IgD-negative memory B cell (primary cell): ENCODE measurements at regions not wholly inside any gene's neighbourhood (a gene's known extent, or its start where the extent isn't known, plus 50 kb on each side); places are given as distances from the start of the nearest gene placed in this dataset.

Source experiments
- H3K27ac Mint-ChIP-seq, 3 donors: one replicate each; pipeline ENCODE4 v1.8.0; 2020 to 2022; ENCODE audit warnings: mild to moderate bottlenecking in 3 of 3, mixed read lengths in 3 of 3, moderate library complexity in 1 of 3
- H3K27me3 Mint-ChIP-seq: one replicate; pipeline ENCODE4 v1.8.0; 2021; ENCODE audit warnings: mixed read lengths
- H3K36me3 Mint-ChIP-seq: one replicate; pipeline ENCODE4 v1.8.0; 2020; ENCODE audit warnings: mild to moderate bottlenecking, mixed read lengths
- H3K4me1 Mint-ChIP-seq, 3 donors: one replicate each; pipeline ENCODE4 v1.8.0; 2020 to 2022; ENCODE audit warnings: mixed read lengths in 3 of 3, mild to moderate bottlenecking in 1 of 3
- H3K4me3 Mint-ChIP-seq, 4 donors: one replicate each; pipeline ENCODE4 v1.8.0; 2020 to 2022; ENCODE audit warnings: mild to moderate bottlenecking in 4 of 4, mixed read lengths in 4 of 4, moderate library complexity in 3 of 4
- H3K9me3 Mint-ChIP-seq, 3 donors: one replicate each; pipeline ENCODE4 v1.8.0; 2020 to 2021; ENCODE audit warnings: mixed read lengths in 3 of 3, mild to moderate bottlenecking in 1 of 3

- Mint-ChIP-seq H3K9me3 (peaks cover 0 to 4% (median 0%) of the 10 kb centered on the region in 3 donors), H3K4me3 (no peak overlapping the region), H3K36me3 (no peaks in the 10 kb centered on the region), H3K27me3 (no peaks in the 10 kb centered on the region), H3K27ac (peak overlapping the region in 1 of 3 donors; percentile 6), H3K4me1 (no peaks in the 10 kb centered on the region)
Observed at GRCh38 chr4:23333946-23334878, 555.6 kb downstream of the PPARGC1A start.

DNA sequence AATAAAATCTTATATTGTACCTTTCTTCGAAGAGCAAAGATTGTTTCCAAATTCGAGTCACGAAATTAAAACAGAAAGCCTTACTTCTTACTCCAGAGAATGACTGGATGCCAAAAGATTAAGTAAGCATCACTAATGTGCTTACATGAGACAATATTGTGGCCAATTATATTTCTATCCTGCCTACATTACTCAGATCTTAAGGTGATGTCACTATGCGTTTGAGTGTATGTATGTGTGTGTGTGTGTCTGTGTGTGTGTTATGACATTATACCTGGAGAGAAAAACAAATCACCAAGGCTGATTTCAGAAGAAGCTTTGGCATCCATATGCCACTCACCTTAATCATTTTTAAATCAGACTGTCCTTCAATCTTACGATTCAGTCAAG is 556.3 kb downstream of the PPARGC1A start:
- no peaks in the 10 kb centered on the region for H3K36me3 Mint-ChIP-seq
- no peak overlapping the region for H3K27ac Mint-ChIP-seq
- no peak overlapping the region for H3K4me3 Mint-ChIP-seq
- no peaks in the 10 kb centered on the region for H3K4me1 Mint-ChIP-seq
- H3K27me3 Mint-ChIP-seq: no peaks in the 10 kb centered on the region
- peaks cover 0 to 2% (median 0%) of the 10 kb centered on the region in 3 donors for H3K9me3 Mint-ChIP-seq

DNA sequence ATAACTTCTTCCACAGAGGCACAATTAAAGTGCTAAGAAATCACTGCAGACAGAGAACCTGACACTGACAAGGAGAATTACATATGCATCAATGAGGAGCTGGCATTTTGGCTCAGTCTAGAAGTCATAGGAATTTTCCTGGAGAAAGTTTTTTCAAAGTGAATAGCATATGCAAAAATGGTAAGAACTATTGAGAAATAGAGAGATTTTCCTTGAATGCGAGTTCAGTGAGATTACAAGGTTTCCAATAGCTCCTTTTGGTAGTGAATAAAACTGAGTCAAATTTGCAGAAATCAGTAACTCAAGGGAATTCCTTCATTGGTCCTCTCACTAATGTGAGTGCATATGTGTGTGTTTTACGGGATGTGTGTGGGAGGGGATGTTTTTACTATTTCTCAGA is 557.5 kb downstream of the PPARGC1A start:
- H3K4me1 Mint-ChIP-seq: no peaks in the 10 kb centered on the region
- peaks cover 0 to 4% (median 2%) of the 10 kb centered on the region in 3 donors for H3K9me3 Mint-ChIP-seq
- no peaks in the 10 kb centered on the region for H3K27me3 Mint-ChIP-seq
- no peak overlapping the region for H3K27ac Mint-ChIP-seq
- H3K4me3 Mint-ChIP-seq: no peak overlapping the region
- H3K36me3 Mint-ChIP-seq: no peaks in the 10 kb centered on the region

DNA sequence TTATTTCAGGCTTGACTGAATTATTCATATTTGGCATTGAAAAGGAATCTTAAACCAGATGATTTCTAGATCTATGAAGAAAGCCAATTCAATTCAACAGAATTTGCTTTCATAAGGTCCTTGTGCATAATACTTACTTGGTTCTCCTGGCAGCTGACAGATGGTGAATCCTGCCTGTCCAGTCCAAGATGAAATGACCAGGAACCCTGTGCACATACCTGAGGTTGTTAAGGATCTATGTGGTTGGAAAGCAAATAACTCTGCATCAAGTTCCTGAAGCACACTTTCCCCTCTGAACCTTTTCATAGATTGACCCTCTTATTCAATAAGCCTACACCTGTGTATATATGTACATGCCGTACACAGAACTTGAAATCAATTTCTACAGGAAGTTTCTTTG is 562.7 kb downstream of the PPARGC1A start:
- Mint-ChIP-seq H3K9me3 (peaks cover 0 to 4% (median 0%) of the 10 kb centered on the region in 3 donors), H3K4me3 (no peak overlapping the region), H3K27me3 (no peaks in the 10 kb centered on the region), H3K36me3 (no peaks in the 10 kb centered on the region), H3K27ac (no peak overlapping the region), H3K4me1 (no peaks in the 10 kb centered on the region)

- Mint-ChIP-seq H3K27ac (no peak overlapping the region), H3K27me3 (no peaks in the 10 kb centered on the region), H3K9me3 (peaks cover 0 to 4% (median 2%) of the 10 kb centered on the region in 3 donors), H3K36me3 (no peaks in the 10 kb centered on the region), H3K4me3 (no peak overlapping the region), H3K4me1 (no peaks in the 10 kb centered on the region)
Observed at GRCh38 chr4:23324021-23324690, 565.7 kb downstream of the PPARGC1A start.

DNA sequence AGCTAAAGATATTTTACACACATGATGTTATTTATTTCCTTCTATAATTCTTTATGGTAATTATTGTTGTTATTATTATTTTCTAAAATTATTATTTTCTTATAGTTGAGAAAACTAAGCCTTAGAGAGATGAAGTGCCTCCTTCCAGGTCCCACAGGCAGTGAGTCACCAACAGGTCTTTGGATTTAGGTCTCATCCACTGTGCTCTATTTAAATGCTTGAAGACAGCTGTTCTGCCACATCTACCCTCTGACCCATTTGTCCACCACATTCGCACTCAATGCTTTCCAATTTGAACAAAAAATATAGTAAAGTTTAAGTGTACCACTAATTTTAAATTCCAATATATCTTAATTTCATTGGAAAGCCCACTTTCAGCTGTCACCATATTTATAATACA is 566.4 kb downstream of the PPARGC1A start:
- Mint-ChIP-seq H3K9me3 (peaks cover 0 to 4% (median 4%) of the 10 kb centered on the region in 3 donors), H3K4me3 (no peak overlapping the region), H3K27ac (no peak overlapping the region), H3K4me1 (no peaks in the 10 kb centered on the region), H3K27me3 (no peaks in the 10 kb centered on the region), H3K36me3 (no peaks in the 10 kb centered on the region)

GRCh38 chr4:23322732-23323131 is 567.1 kb downstream of the PPARGC1A start:
- no peaks in the 10 kb centered on the region for H3K4me1 Mint-ChIP-seq
- no peak overlapping the region for H3K4me3 Mint-ChIP-seq
- no peaks in the 10 kb centered on the region for H3K27me3 Mint-ChIP-seq
- no peaks in the 10 kb centered on the region for H3K36me3 Mint-ChIP-seq
- no peak overlapping the region for H3K27ac Mint-ChIP-seq
- H3K9me3 Mint-ChIP-seq: peaks cover 0 to 8% (median 1%) of the 10 kb centered on the region in 3 donors

DNA sequence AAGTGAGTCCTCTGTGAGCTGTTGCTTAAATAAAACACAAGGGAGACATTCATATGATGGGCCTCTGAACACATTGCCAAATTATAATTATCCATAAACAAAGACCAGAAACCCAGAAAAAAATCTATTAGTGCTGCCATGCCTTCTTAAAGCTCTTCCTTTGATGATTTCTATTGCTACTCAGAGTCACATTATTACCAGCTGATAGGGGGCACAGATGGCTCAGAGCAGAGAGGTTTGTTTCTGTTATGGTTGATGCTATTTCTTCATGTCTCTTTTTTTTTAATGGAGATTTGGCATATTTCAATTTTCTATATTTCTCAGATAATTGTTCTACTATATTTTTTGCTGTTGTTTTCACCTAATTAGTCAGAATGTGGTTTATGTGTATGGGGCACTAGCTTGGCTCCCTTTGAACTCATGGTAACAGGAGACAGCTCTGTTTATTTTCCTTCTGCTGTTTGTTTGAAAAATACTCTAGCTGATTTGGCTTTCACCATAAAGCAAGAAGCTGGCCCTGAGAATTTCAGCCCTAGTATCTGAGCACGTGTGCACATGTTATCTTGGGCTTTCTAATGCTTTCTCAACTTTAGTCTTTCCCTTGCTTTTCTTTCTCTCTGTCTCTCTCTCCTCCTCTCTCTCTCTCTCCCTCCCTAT is 568.8 kb downstream of the PPARGC1A start:
- no peak overlapping the region for H3K4me3 Mint-ChIP-seq
- no peaks in the 10 kb centered on the region for H3K27me3 Mint-ChIP-seq
- H3K27ac Mint-ChIP-seq: no peak overlapping the region

DNA sequence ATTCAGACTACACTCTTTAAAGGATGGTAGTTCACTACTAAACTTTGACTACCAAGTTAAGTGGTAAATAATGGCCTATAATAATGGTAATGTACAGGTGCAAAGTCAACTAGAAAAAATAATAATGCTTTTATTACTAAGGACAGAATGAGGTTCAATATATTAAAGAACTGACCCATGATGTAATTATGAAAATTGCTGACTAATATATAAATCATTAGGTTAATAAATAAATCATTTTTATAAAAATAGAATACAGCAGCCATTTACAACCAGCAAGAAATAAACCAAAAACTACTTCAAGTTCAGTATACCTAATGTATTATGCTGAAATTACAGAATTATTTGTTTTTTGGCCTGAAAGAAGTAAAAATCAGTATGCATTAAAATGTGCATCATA is 577.2 kb downstream of the PPARGC1A start:
- Mint-ChIP-seq H3K9me3 (peaks cover 2 to 4% (median 3%) of the 10 kb centered on the region in 3 donors), H3K36me3 (no peaks in the 10 kb centered on the region), H3K4me1 (no peaks in the 10 kb centered on the region), H3K27ac (no peak overlapping the region), H3K4me3 (no peak overlapping the region), H3K27me3 (no peaks in the 10 kb centered on the region)

More for the DNA sequence above, 568.8 kb downstream of the PPARGC1A start:
- H3K36me3 Mint-ChIP-seq: no peaks in the 10 kb centered on the region
- H3K4me1 Mint-ChIP-seq: no peaks in the 10 kb centered on the region
- peaks cover 0 to 11% (median under 1%) of the 10 kb centered on the region in 3 donors for H3K9me3 Mint-ChIP-seq

DNA sequence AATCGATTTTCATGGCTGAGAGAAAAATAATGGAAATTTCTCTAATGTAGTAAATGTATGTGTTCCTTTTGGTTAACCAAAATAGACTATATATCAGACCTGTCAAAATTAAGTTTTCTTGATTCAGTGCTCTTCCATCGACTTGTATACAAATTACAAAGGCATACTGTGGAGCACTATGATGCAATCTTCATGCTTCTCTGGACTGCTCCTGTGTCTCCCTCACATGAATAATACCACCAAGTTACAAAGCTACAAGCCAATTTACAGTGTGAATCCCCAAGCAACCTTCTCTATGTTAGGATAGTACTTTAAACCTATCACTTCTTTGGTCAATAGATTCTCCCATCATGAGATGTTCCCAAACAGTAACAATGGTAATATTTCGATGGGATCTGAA is 577.9 kb downstream of the PPARGC1A start:
- no peaks in the 10 kb centered on the region for H3K27me3 Mint-ChIP-seq
- no peak overlapping the region for H3K27ac Mint-ChIP-seq
- no peaks in the 10 kb centered on the region for H3K4me1 Mint-ChIP-seq
- H3K9me3 Mint-ChIP-seq: peaks cover 0 to 4% (median 2%) of the 10 kb centered on the region in 3 donors
- no peak overlapping the region for H3K4me3 Mint-ChIP-seq
- no peaks in the 10 kb centered on the region for H3K36me3 Mint-ChIP-seq

DNA sequence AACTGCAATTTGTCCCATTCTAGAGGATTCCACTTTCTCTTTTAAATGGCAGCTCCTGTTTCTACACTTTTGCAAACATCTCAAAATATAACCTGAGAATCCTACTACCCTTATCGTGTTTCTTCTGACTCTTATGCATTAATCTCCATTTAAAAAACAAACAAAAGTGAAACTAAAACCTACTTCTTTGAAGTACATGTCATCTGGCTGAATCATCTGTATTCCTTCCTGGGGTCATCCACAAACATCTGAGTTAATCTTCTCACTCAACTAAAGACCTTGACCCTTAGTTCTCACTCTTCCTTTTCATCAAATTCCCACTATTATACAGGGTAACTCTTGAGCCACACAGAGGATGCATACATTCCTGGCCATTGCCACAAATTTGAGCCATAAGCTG is 584.8 kb downstream of the PPARGC1A start:
- Mint-ChIP-seq H3K4me3 (no peak overlapping the region), H3K36me3 (no peaks in the 10 kb centered on the region), H3K27me3 (no peaks in the 10 kb centered on the region), H3K9me3 (peaks cover 0 to 3% (median 0%) of the 10 kb centered on the region in 3 donors), H3K27ac (no peak overlapping the region), H3K4me1 (peaks cover 0 to 2% (median 1%) of the 10 kb centered on the region in 3 donors)

DNA sequence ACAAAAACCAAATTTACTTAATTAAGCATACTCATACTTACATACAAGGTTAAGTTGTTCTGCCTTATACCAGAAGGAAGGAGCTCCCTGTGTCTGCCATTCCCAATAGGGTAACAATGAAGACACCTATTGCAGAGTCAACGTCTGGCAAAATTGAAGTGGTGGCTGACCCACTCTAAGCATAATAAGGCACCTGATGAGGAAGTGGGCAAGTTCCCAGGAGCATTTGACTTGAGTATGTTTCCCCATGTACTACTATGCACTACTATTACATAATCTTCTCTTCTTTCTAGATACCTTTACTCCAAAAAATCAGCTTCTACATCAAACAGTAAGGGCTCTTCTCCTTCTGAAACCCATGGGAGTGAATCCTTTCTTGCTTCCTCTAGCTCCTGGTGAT is 591.5 kb downstream of the PPARGC1A start:
- no peak overlapping the region for H3K27ac Mint-ChIP-seq
- no peaks in the 10 kb centered on the region for H3K27me3 Mint-ChIP-seq
- no peaks in the 10 kb centered on the region for H3K36me3 Mint-ChIP-seq
- peaks cover 0 to 7% (median 2%) of the 10 kb centered on the region in 3 donors for H3K9me3 Mint-ChIP-seq
- H3K4me1 Mint-ChIP-seq: peaks cover 0 to 2% (median 1%) of the 10 kb centered on the region in 3 donors
- H3K4me3 Mint-ChIP-seq: no peak overlapping the region

GRCh38 chr4:23297327-23297726 is 592.5 kb downstream of the PPARGC1A start:
- Mint-ChIP-seq H3K9me3 (peaks cover 0 to 3% (median 3%) of the 10 kb centered on the region in 3 donors), H3K27me3 (no peaks in the 10 kb centered on the region), H3K4me3 (no peak overlapping the region), H3K27ac (no peak overlapping the region), H3K36me3 (no peaks in the 10 kb centered on the region), H3K4me1 (peaks cover 0 to 1% (median 0%) of the 10 kb centered on the region in 3 donors)

GRCh38 chr4:23291139-23291538 is 598.4 kb downstream of the GBA3 start:
- no peaks in the 10 kb centered on the region for H3K27me3 Mint-ChIP-seq
- H3K9me3 Mint-ChIP-seq: peaks cover 0 to 2% (median 1%) of the 10 kb centered on the region in 3 donors
- H3K27ac Mint-ChIP-seq: no peak overlapping the region
- no peak overlapping the region for H3K4me3 Mint-ChIP-seq
- peaks cover 0 to 3% (median 2%) of the 10 kb centered on the region in 3 donors for H3K4me1 Mint-ChIP-seq
- H3K36me3 Mint-ChIP-seq: no peaks in the 10 kb centered on the region

DNA sequence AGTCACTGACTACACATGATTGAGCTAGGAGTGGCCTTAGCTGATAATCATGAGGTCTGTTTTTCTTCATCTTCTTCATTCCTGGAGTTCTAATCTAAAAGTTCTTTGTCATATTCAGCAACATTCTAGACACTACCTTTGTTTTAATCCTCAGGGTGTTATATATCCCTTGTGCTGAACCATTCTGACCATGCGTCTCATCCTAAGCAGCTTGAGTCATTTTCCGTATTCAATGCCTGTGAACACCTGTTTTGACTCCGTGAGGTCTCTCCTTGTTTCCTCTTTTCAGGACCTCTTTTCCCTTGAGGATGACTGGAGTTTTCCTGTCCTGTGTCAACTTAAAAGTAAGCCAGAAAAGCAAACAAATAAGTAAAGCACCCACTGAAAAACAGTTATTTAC is 597.9 kb downstream of the GBA3 start:
- Mint-ChIP-seq H3K27ac (no peak overlapping the region), H3K27me3 (no peaks in the 10 kb centered on the region)

More for the DNA sequence above, 597.9 kb downstream of the GBA3 start:
- Mint-ChIP-seq H3K36me3 (no peaks in the 10 kb centered on the region), H3K4me1 (peaks cover 0 to 3% (median 2%) of the 10 kb centered on the region in 3 donors), H3K4me3 (no peak overlapping the region), H3K9me3 (peaks cover 0 to 2% (median 1%) of the 10 kb centered on the region in 3 donors)
